ENCODE measurements at regions not wholly inside any gene's neighbourhood (a gene's known extent, or its start where the extent isn't known, plus 50 kb on each side); places are given as distances from the start of the nearest gene placed in this dataset.

- H3K27ac ChIP-seq = no peak overlapping the region
- H3K4me1 ChIP-seq = peaks cover 0 to 9% (median 0%) of the 10 kb centered on the region in 4 donors
- H3K36me3 ChIP-seq = no peaks in the 10 kb centered on the region
- no peaks in the 10 kb centered on the region for H3K27me3 ChIP-seq
- intact Hi-C loops (cut with DNase I) = no loop called here
- no peak overlapping the region for H3K4me3 ChIP-seq
- WGBS, 2 donors = 86 to 90% methylated on average over 5 of the region's 5 CpGs
- TF ChIP-seq POLR2A (IDR thresholded peaks at IDR 0.05) (no peak), POLR2AphosphoS5 (IDR thresholded peaks at IDR 0.05) (no peak), CTCF (IDR thresholded peaks at IDR 0.05) (no peak)
- DNase-seq = peak; percentile 35
- no peaks in the 10 kb centered on the region for H3K9me3 ChIP-seq
These were observed 167.4 kb upstream of the SMAD3 start for GRCh38 chr15:66897971-66898370.

GRCh38 chr15:66898656-66899386, 166.6 kb upstream of the SMAD3 start:
- WGBS, 2 donors = 90 to 91% methylated on average over 5 of the region's 5 CpGs
- DNase-seq = peak; percentile 57
- no peaks in the 10 kb centered on the region for H3K27me3 ChIP-seq
- H3K36me3 ChIP-seq = no peaks in the 10 kb centered on the region
- intact Hi-C loops (cut with DNase I) = no loop called here
- H3K9me3 ChIP-seq = no peaks in the 10 kb centered on the region
- no peak for TF ChIP-seq POLR2AphosphoS5 (IDR thresholded peaks at IDR 0.05)
- no peak for TF ChIP-seq CTCF (IDR thresholded peaks at IDR 0.05)
- TF ChIP-seq POLR2A (IDR thresholded peaks at IDR 0.05) = no peak
- TF ChIP-seq EP300 (IDR thresholded peaks at IDR 0.05) = no peak
- H3K27ac ChIP-seq = no peak overlapping the region
- H3K4me3 ChIP-seq = no peak overlapping the region
- peaks cover 0 to 16% (median 0%) of the 10 kb centered on the region in 4 donors for H3K4me1 ChIP-seq

- Histone ChIP-seq H3K36me3 (no peaks in the 10 kb centered on the region), H3K9me3 (no peaks in the 10 kb centered on the region), H3K27me3 (no peaks in the 10 kb centered on the region), H3K27ac (no peak overlapping the region), H3K4me3 (no peak overlapping the region), H3K4me1 (peaks cover 0 to 23% (median 3%) of the 10 kb centered on the region in 4 donors)
- WGBS, 2 donors = 91 to 92% methylated on average over 9 of the region's 9 CpGs
- TF ChIP-seq POLR2AphosphoS5 (IDR thresholded peaks at IDR 0.05) (no peak), EP300 (IDR thresholded peaks at IDR 0.05) (no peak), POLR2A (IDR thresholded peaks at IDR 0.05) (no peak)
- DNase-seq = peak; percentile 45
- intact Hi-C loops (cut with DNase I) = no loop called here
These were observed 165.6 kb upstream of the SMAD3 start for GRCh38 chr15:66899555-66900350.

- TF ChIP-seq EP300 (IDR thresholded peaks at IDR 0.05) = no peak
- no peak for TF ChIP-seq CTCF (IDR thresholded peaks at IDR 0.05)
- no peak for TF ChIP-seq POLR2A (IDR thresholded peaks at IDR 0.05)
- no peak for TF ChIP-seq POLR2AphosphoS5 (IDR thresholded peaks at IDR 0.05)
These were observed 164.7 kb upstream of the SMAD3 start for GRCh38 chr15:66900586-66901310.

More at GRCh38 chr15:66900586-66901310, 164.7 kb upstream of the SMAD3 start:
- Histone ChIP-seq H3K27ac (no peak overlapping the region), H3K4me1 (peaks cover 0 to 23% (median 3%) of the 10 kb centered on the region in 4 donors), H3K9me3 (no peaks in the 10 kb centered on the region), H3K27me3 (no peaks in the 10 kb centered on the region), H3K4me3 (no peak overlapping the region), H3K36me3 (no peaks in the 10 kb centered on the region)
- DNase-seq = peak; percentile 52
- 89 to 92% methylated on average over 14 of the region's 14 CpGs for WGBS, 2 donors
- intact Hi-C loops (cut with DNase I) = no loop called here
